GM23338 (cell line): ENCODE measurements at regions not wholly inside any gene's neighbourhood (a gene's known extent, or its start where the extent isn't known, plus 50 kb on each side); places are given as distances from the start of the nearest gene placed in this dataset.

Source experiments
- ATAC-seq: fragments of 200-7000 bp; cut with Tn5 transposase; 3 replicates; pipeline ENCODE4 v1.9.1; 2020
- DNase-seq: peaks from one replicate; pipeline ENCODE4 v3.0.0-alpha.2; 2015; ENCODE audit warnings: low spot score
- H2AFZ ChIP-seq: fragments of 200-600 bp; sonication (generic); 2 replicates; pipeline ENCODE4 v1.8.0; 2016; ENCODE audit warnings: antibody characterized with exemption, mild to moderate bottlenecking, moderate library complexity
- H3F3A ChIP-seq: fragments of 200-600 bp; sonication (generic); replicated peaks from 2 replicates; pipeline ENCODE4 v1.8.0; 2017; ENCODE audit warnings: antibody characterized with exemption, mixed run types, low read depth
- H3K27ac ChIP-seq: fragments of 200-600 bp; sonication (generic); 2 replicates; pipeline ENCODE4 v1.6.1; 2016; ENCODE audit warnings: low read depth
- H3K27me3 ChIP-seq: fragments of 200-600 bp; sonication (generic); 2 replicates; pipeline ENCODE4 v1.8.0; 2016; ENCODE audit warnings: mild to moderate bottlenecking, mixed run types, moderate library complexity; ENCODE audit not compliant: insufficient read depth
- H3K36me3 ChIP-seq: fragments of 200-600 bp; sonication (generic); 2 replicates; pipeline ENCODE4 v1.8.0; 2016; ENCODE audit warnings: mild to moderate bottlenecking; ENCODE audit not compliant: insufficient read depth
- H3K4me1 ChIP-seq: fragments of 200-600 bp; sonication (generic); 2 replicates; pipeline ENCODE4 v1.8.0; 2016; ENCODE audit warnings: mild to moderate bottlenecking, moderate library complexity; ENCODE audit not compliant: insufficient read depth
- H3K4me2 ChIP-seq: fragments of 200-600 bp; sonication (generic); 2 replicates; pipeline ENCODE4 v1.7.1; 2017; ENCODE audit warnings: mixed run types
- H3K4me3 ChIP-seq: fragments of 200-600 bp; sonication (generic); 2 replicates; pipeline ENCODE4 v1.6.1; 2016; ENCODE audit warnings: mixed run types
- H3K79me2 ChIP-seq: fragments of 200-600 bp; sonication (generic); replicated peaks from 2 replicates; pipeline ENCODE4 v1.8.0; 2017; ENCODE audit warnings: mild to moderate bottlenecking; ENCODE audit not compliant: insufficient read depth
- H3K9me2 ChIP-seq: fragments of 200-600 bp; sonication (generic); 2 replicates; pipeline ENCODE4 v1.8.0; 2017; ENCODE audit not compliant: insufficient read depth
- H4K20me1 ChIP-seq: fragments of 200-600 bp; sonication (generic); replicated peaks from 2 replicates; pipeline ENCODE4 v1.8.0; 2017; ENCODE audit warnings: mild to moderate bottlenecking; ENCODE audit not compliant: insufficient read depth
- H3K27ac Mint-ChIP-seq: 2 replicates; pipeline ENCODE4 v1.8.0; 2020; ENCODE audit warnings: inconsistent platforms, mild to moderate bottlenecking, moderate library complexity, mixed read lengths
- H3K27me3 Mint-ChIP-seq: 3 replicates; pipeline ENCODE4 v1.8.0; 2022; ENCODE audit warnings: low read depth, mild to moderate bottlenecking, moderate library complexity, mixed read lengths, inconsistent platforms; ENCODE audit not compliant: insufficient read depth, poor library complexity
- H3K36me3 Mint-ChIP-seq: 3 replicates; pipeline ENCODE4 v1.8.0; 2021; ENCODE audit warnings: low read depth, mild to moderate bottlenecking, inconsistent platforms, moderate library complexity, mixed read lengths
- H3K4me1 Mint-ChIP-seq: 3 replicates; pipeline ENCODE4 v1.8.0; 2020; ENCODE audit warnings: mild to moderate bottlenecking, inconsistent platforms, mixed read lengths
- H3K4me3 Mint-ChIP-seq: 3 replicates; pipeline ENCODE4 v1.8.0; 2021; ENCODE audit warnings: moderate library complexity, mild to moderate bottlenecking, inconsistent platforms, mixed read lengths
- H3K9me3 Mint-ChIP-seq: 3 replicates; pipeline ENCODE4 v1.8.0; 2020; ENCODE audit warnings: moderate library complexity, mild to moderate bottlenecking, inconsistent platforms, mixed read lengths
- CREB1 ChIP-seq: fragments of 250-450 bp; sonication (Bioruptor Pico); IDR thresholded peaks from 2 replicates; pipeline ENCODE4 v1.5.0; 2020; ENCODE audit warnings: low read depth, mild to moderate bottlenecking, moderate library complexity
- CTCF ChIP-seq, 2 experiments: fragments of 200-600 bp in 1 of 2; sonication (generic) in 1 of 2; conservative IDR thresholded peaks; 2 replicates each; pipeline versions ENCODE4 v1.5.1 to v1.6.1; 2016 to 2017; ENCODE audit warnings: antibody characterized with exemption in 2 of 2, low read depth in 2 of 2, mild to moderate bottlenecking in 2 of 2, moderate library complexity in 1 of 2
- EZH2phosphoT487 ChIP-seq: fragments of 200-600 bp; sonication (generic); IDR thresholded peaks from one replicate; pipeline ENCODE4 v1.8.1; 2018; ENCODE audit warnings: antibody characterized with exemption; ENCODE audit not compliant: unreplicated experiment
- JUNB ChIP-seq: IDR thresholded peaks from one replicate; pipeline ENCODE4 v1.6.1; 2016; ENCODE audit warnings: antibody characterized with exemption; ENCODE audit not compliant: unreplicated experiment
- NANOG ChIP-seq: IDR thresholded peaks from 2 replicates; pipeline ENCODE4 v1.6.1; 2016; ENCODE audit warnings: antibody characterized with exemption, borderline replicate concordance
- POLR2AphosphoS5 ChIP-seq: IDR thresholded peaks from 2 replicates; pipeline ENCODE4 v1.6.1; 2016; ENCODE audit warnings: antibody characterized with exemption, low read depth
- REST ChIP-seq: IDR thresholded peaks from one replicate; pipeline ENCODE4 v1.6.1; 2018; ENCODE audit warnings: antibody characterized with exemption; ENCODE audit not compliant: unreplicated experiment
- STAT1 ChIP-seq: IDR thresholded peaks from one replicate; pipeline ENCODE4 v1.6.1; 2016; ENCODE audit warnings: antibody characterized with exemption; ENCODE audit not compliant: unreplicated experiment
- ZNF114 ChIP-seq: fragments of 250-450 bp; sonication (Bioruptor Pico); IDR thresholded peaks from 2 replicates; pipeline ENCODE4 v1.5.0; 2020; ENCODE audit warnings: mild to moderate bottlenecking, moderate library complexity
- ZNF331 ChIP-seq: fragments of 250-450 bp; sonication (Bioruptor Pico); IDR thresholded peaks from 2 replicates; pipeline ENCODE4 v1.5.0; 2020; ENCODE audit warnings: low read depth, mild to moderate bottlenecking, moderate library complexity
- ZNF462 ChIP-seq: fragments of 250-450 bp; sonication (Bioruptor Pico); IDR thresholded peaks from 2 replicates; pipeline ENCODE4 v1.5.0; 2020; ENCODE audit warnings: mild to moderate bottlenecking, moderate library complexity

DNA sequence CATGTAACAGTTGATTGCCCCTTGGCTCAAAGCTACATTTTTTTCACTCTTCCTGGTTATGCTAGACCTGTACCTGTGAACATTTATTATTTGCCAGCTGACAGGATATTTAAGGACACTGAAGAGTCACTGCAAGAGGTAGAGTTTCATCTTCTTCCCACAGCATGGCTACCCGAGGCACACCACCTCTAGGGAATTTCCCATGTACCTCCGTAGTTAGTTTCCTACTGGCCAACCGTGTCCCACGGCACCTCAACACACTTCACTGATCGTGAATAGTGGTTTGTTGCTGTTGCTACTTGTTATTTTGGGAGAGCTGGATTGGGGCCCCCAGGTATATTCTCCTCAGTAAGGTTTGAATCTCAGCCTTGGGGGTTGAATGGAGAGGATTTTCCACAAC lies 648.6 kb downstream of the SEMA5A start (continued):
- no peak for TF ChIP-seq EZH2phosphoT487
- no peak for TF ChIP-seq REST
- no peak for TF ChIP-seq POLR2AphosphoS5

- DNase-seq = no peak
- H3K27ac Mint-ChIP-seq = no peak overlapping the region
- H3K4me3 Mint-ChIP-seq = no peak overlapping the region
- H3K36me3 Mint-ChIP-seq = no peaks in the 10 kb centered on the region
- no peak overlapping the region for H2AFZ ChIP-seq
- ATAC-seq = no peak
- H3K27me3 Mint-ChIP-seq = no peaks in the 10 kb centered on the region
- no peaks in the 10 kb centered on the region for H3K79me2 ChIP-seq
- H3K9me3 Mint-ChIP-seq = no peaks in the 10 kb centered on the region
- H3K36me3 ChIP-seq = no peaks in the 10 kb centered on the region
- H3F3A ChIP-seq = no peaks in the 10 kb centered on the region
- H3K27me3 ChIP-seq = no peaks in the 10 kb centered on the region
- H3K4me2 ChIP-seq = no peak overlapping the region
- no peaks in the 10 kb centered on the region for H3K4me1 ChIP-seq
- no peak overlapping the region for H3K4me3 ChIP-seq
- no peaks in the 10 kb centered on the region for H3K9me2 ChIP-seq
- no peaks in the 10 kb centered on the region for H3K4me1 Mint-ChIP-seq
- H3K27ac ChIP-seq = no peak overlapping the region
- H4K20me1 ChIP-seq = no peaks in the 10 kb centered on the region
- TF ChIP-seq JUNB (no peak), EZH2phosphoT487 (no peak), CREB1 (CRISPR knock-in tag) (no peak), ZNF462 (no peak), NANOG (no peak), ZNF114 (no peak), ZNF331 (CRISPR knock-in tag) (no peak), CTCF (conservative IDR thresholded peaks at IDR 0.05; ENCODE audit: low read depth in 2 of 2) (no peak), POLR2AphosphoS5 (no peak), STAT1 (no peak), REST (no peak)
Observed at GRCh38 chr5:8905021-8905420, 640.9 kb downstream of the SEMA5A start.
